Spleen (tissue), 11 donors: ENCODE measurements at regions not wholly inside any gene's neighbourhood (a gene's known extent, or its start where the extent isn't known, plus 50 kb on each side); places are given as distances from the start of the nearest gene placed in this dataset.

Source experiments
- DNase-seq: peaks from one replicate; pipeline ENCODE4 v3.0.0-alpha.2; 2020
- H3K27ac ChIP-seq, 8 donors: fragments of 200-600 bp; sonication (generic) in 7 of 8; 1 replicate in 4 of 8; 2 replicates in 4 of 8; pipeline versions ENCODE4 v1.5.0 to v1.8.0; 2016 to 2021; ENCODE audit warnings: inconsistent platforms in 4 of 8, mild to moderate bottlenecking in 4 of 8, moderate library complexity in 1 of 8
- H3K27me3 ChIP-seq, 7 donors: fragments of 200-600 bp; sonication (generic) in 6 of 7; replicated peaks in 1 of 7; 1 replicate in 4 of 7; 2 replicates in 3 of 7; pipeline versions ENCODE4 v1.5.0 to v1.8.0; 2016 to 2021; ENCODE audit warnings: inconsistent platforms in 3 of 7, mild to moderate bottlenecking in 1 of 7
- H3K36me3 ChIP-seq, 6 donors: fragments of 200-600 bp; sonication (generic) in 5 of 6; 1 replicate in 4 of 6; 2 replicates in 2 of 6; pipeline versions ENCODE4 v1.5.0 to v1.8.0; 2016 to 2021; ENCODE audit warnings: inconsistent platforms in 2 of 6
- H3K4me1 ChIP-seq, 6 donors: fragments of 200-600 bp; sonication (generic) in 5 of 6; 1 replicate in 3 of 6; 2 replicates in 3 of 6; pipeline versions ENCODE4 v1.5.0 to v1.8.0; 2016 to 2021; ENCODE audit warnings: inconsistent platforms in 3 of 6
- H3K4me3 ChIP-seq, 8 donors: fragments of 200-600 bp; sonication (generic) in 7 of 8; 1 replicate in 4 of 8; 2 replicates in 4 of 8; pipeline versions ENCODE4 v1.5.0 to v1.8.0; 2016 to 2021; ENCODE audit warnings: inconsistent platforms in 4 of 8, mild to moderate bottlenecking in 4 of 8, moderate library complexity in 2 of 8
- H3K9me3 ChIP-seq, 8 donors: fragments of 200-600 bp; sonication (generic) in 7 of 8; 1 replicate in 4 of 8; 2 replicates in 4 of 8; pipeline versions ENCODE4 v1.5.0 to v1.8.0; 2016 to 2021; ENCODE audit warnings: inconsistent platforms in 4 of 8
- POLR2A ChIP-seq, 3 donors: fragments of 450-650 bp; IDR thresholded peaks; one replicate each; pipeline ENCODE4 v1.5.1; 2017; ENCODE audit warnings: antibody characterized with exemption in 3 of 3, mild to moderate bottlenecking in 1 of 3
- POLR2AphosphoS5 ChIP-seq, 3 donors: sonication (generic); formaldehyde crosslinking; IDR thresholded peaks; one replicate each; pipeline ENCODE4 v1.5.1; 2017; ENCODE audit warnings: antibody characterized with exemption in 3 of 3
- WGBS, 5 donors: extraction: QIAGEN DNeasy Blood & Tissue Kit in 3 of 5; methylation state at CpG; one replicate each; pipeline versions ENCODE4 v1.1.5 to v1.1.7; 2013 to 2018; 5-methylcytosine and 5-hydroxymethylcytosine counted together
- intact Hi-C: fragments of 100-400 bp; cut with DNase I; formaldehyde crosslinking; loops from one replicate; pipeline ENCODE4 v1.15.0; 2023; ENCODE audit warnings: low total_unique reads
- TF ChIP-seq, protein P1 (sequence below), 11 experiments: fragments of 200-600 bp in 7 of 11; fragments of 450-650 bp in 4 of 11; sonication (generic) in 4 of 11; IDR thresholded peaks in 8 of 11; conservative IDR thresholded peaks in 3 of 11; 1 replicate in 7 of 11; 2 replicates in 4 of 11; pipeline versions ENCODE4 v1.4.0 to v1.8.0; 2016 to 2021; ENCODE audit warnings: antibody characterized with exemption in 11 of 11, inconsistent platforms in 4 of 11, mild to moderate bottlenecking in 1 of 11
- donor health status: healthy with polysubstance abuse.
- donor health status: DM: no; HTN: no; CAD: no; lungs with moderate emphysema.
- donor health status: DM: no; HTN: no; CAD: no.
- donor health status: Bipolar disorder and iron deficiency.
- donor health status: healthy.
- donor health status: DM: no; HTN: no; CAD: no.
- donor health status: DM: yes; HTN: yes; CAD: no.

DNA sequence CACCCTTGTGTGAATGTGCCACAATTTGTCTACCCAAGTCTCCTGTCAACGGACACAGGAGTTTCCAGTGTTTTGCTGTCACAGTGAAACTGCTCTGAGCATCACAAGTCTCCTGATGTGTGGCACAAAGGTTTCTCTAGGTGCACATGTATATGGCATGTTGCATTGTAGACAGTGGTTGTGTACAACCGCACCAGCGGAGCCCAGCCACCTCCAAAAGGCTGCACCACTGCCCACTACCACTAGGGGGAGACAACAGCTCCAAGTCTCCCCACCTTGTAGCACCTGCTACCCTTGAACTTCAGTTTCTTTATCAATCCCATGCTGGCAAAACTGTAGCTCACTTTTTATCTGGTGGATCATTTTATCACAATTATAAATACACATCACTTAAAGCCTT lies 95.5 kb upstream of the ZNF469 start:
- peaks cover 0 to 44% (median 33%) of the 10 kb centered on the region in 8 donors for H3K9me3 ChIP-seq

DNA sequence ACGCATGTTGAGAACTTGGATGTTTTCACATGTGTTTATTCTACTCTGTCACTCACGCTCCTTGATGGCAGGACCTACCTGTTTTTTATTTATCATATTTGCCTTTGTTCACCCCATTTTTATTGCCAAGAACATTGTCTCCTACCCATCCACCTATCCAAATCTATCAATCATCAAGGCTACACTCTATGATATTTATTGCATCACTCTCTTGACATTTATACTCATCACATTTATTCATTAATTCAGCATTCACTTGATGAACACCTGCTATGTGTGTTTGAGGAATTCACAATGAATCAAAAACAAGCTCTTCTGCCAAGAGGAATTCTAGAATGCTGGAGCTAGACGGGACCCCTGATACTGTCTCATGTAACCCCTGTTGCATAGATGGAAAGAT lies 94.5 kb upstream of the ZNF469 start:
- Histone ChIP-seq H3K4me3 (no peak overlapping the region), H3K27me3 (peaks cover 0 to 17% (median 0%) of the 10 kb centered on the region in 7 donors), H3K4me1 (peaks cover 0 to 16% (median 9%) of the 10 kb centered on the region in 6 donors), H3K9me3 (peaks cover 0 to 44% (median 33%) of the 10 kb centered on the region in 8 donors), H3K36me3 (no peaks in the 10 kb centered on the region), H3K27ac (no peak overlapping the region)
- DNase-seq: no peak
- WGBS, 5 donors: 83 to 96% (median 90%) methylated on average over 3 of the region's 3 CpGs
- TF ChIP-seq POLR2AphosphoS5 (IDR thresholded peaks at IDR 0.05) (no peak), POLR2A (IDR thresholded peaks at IDR 0.05) (no peak)
- TF ChIP-seq, protein P1, sequence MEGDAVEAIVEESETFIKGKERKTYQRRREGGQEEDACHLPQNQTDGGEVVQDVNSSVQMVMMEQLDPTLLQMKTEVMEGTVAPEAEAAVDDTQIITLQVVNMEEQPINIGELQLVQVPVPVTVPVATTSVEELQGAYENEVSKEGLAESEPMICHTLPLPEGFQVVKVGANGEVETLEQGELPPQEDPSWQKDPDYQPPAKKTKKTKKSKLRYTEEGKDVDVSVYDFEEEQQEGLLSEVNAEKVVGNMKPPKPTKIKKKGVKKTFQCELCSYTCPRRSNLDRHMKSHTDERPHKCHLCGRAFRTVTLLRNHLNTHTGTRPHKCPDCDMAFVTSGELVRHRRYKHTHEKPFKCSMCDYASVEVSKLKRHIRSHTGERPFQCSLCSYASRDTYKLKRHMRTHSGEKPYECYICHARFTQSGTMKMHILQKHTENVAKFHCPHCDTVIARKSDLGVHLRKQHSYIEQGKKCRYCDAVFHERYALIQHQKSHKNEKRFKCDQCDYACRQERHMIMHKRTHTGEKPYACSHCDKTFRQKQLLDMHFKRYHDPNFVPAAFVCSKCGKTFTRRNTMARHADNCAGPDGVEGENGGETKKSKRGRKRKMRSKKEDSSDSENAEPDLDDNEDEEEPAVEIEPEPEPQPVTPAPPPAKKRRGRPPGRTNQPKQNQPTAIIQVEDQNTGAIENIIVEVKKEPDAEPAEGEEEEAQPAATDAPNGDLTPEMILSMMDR (IDR thresholded peaks at IDR 0.05 in 8 of 11, conservative IDR thresholded peaks at IDR 0.05 in 3 of 11): no peak
- intact Hi-C loops: no loop called here

More for the DNA sequence above, 95.5 kb upstream of the ZNF469 start:
- peaks cover 0 to 16% (median 9%) of the 10 kb centered on the region in 6 donors for H3K4me1 ChIP-seq
- H3K27ac ChIP-seq: no peak overlapping the region
- no peaks in the 10 kb centered on the region for H3K36me3 ChIP-seq
- no peak for DNase-seq
- no peak for TF ChIP-seq POLR2AphosphoS5 (IDR thresholded peaks at IDR 0.05)
- TF ChIP-seq, protein P1 (IDR thresholded peaks at IDR 0.05 in 8 of 11, conservative IDR thresholded peaks at IDR 0.05 in 3 of 11): peak in 7 of 11 experiments; percentile 17 to 89 (median 41)
- no peak overlapping the region for H3K4me3 ChIP-seq
- H3K27me3 ChIP-seq: peaks cover 0 to 19% (median 0%) of the 10 kb centered on the region in 7 donors
- intact Hi-C loops: no loop called here
- 69 to 95% (median 93%) methylated on average over 3 of the region's 3 CpGs for WGBS, 5 donors

DNA sequence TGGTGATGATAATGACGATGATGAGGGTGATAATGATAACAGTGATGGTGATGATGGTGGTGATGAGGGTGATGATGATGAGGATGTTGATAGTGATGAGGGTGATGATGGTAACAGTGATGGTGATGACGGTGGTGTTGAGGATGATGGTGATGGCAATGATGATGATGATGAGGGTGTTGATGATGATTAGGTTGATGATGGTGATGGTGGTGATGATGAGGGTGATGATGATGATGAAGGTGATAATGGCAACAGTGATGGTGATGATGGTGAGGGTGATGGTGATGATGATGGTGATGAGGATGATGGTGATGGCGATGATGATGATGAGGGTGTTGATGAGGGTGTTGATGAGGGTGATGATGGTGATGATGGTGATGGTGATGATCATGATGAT lies 93.8 kb upstream of the ZNF469 start:
- intact Hi-C loops: no loop called here
- H3K27me3 ChIP-seq: peaks cover 0 to 14% (median 0%) of the 10 kb centered on the region in 7 donors
- TF ChIP-seq POLR2A (IDR thresholded peaks at IDR 0.05) (no peak), POLR2AphosphoS5 (IDR thresholded peaks at IDR 0.05) (no peak)
- TF ChIP-seq, protein P1 (IDR thresholded peaks at IDR 0.05 in 8 of 11, conservative IDR thresholded peaks at IDR 0.05 in 3 of 11): no peak
- peaks cover 0 to 44% (median 33%) of the 10 kb centered on the region in 8 donors for H3K9me3 ChIP-seq
- WGBS, 5 donors: 89 to 97% (median 92%) methylated on average over 3 of the region's 3 CpGs
- H3K36me3 ChIP-seq: no peaks in the 10 kb centered on the region
- no peak overlapping the region for H3K4me3 ChIP-seq
- H3K4me1 ChIP-seq: peaks cover 0 to 16% (median 9%) of the 10 kb centered on the region in 6 donors
- DNase-seq: no peak
- H3K27ac ChIP-seq: no peak overlapping the region

DNA sequence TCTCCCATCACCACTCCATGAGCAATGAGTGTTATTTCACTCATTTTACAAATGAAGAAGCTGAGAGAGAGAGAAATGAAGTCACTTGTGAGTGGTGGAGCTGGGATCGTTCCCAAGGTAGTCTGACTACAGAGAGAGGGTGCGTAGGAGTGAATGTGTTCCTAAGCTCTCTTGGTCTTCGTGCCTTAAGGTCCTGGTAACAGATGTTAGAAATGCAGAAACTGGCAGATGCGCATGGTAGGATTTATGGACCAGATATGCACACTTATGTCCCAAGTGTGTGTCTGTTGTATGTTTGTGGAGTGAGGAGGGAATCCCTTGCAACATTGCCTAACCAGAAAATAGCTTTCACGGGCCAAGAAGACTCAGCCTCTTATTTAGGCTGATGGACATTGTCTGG lies 93.2 kb upstream of the ZNF469 start:
- peaks cover 0 to 44% (median 33%) of the 10 kb centered on the region in 8 donors for H3K9me3 ChIP-seq
- intact Hi-C loops: no loop called here
- TF ChIP-seq, protein P1 (IDR thresholded peaks at IDR 0.05 in 8 of 11, conservative IDR thresholded peaks at IDR 0.05 in 3 of 11): no peak
- no peak for TF ChIP-seq POLR2AphosphoS5 (IDR thresholded peaks at IDR 0.05)
- no peak for TF ChIP-seq POLR2A (IDR thresholded peaks at IDR 0.05)

More for the DNA sequence above, 93.2 kb upstream of the ZNF469 start:
- H3K27ac ChIP-seq: peak overlapping the region in 4 of 8 donors; percentile 12 to 36 (median 27)
- WGBS, 5 donors: 68 to 84% (median 77%) methylated on average over 5 of the region's 5 CpGs
- H3K27me3 ChIP-seq: peaks cover 0 to 14% (median 0%) of the 10 kb centered on the region in 7 donors
- no peak overlapping the region for H3K4me3 ChIP-seq
- H3K36me3 ChIP-seq: no peaks in the 10 kb centered on the region
- H3K4me1 ChIP-seq: peaks cover 0 to 16% (median 9%) of the 10 kb centered on the region in 6 donors
- DNase-seq: no peak
